ENCODE measurements at regions not wholly inside any gene's neighbourhood (a gene's known extent, or its start where the extent isn't known, plus 50 kb on each side); places are given as distances from the start of the nearest gene placed in this dataset.
"Not testable (repeated sequence)": the region's sequence is repeated elsewhere in the genome, so short reads cannot be mapped to it uniquely, and the experiment has no call there.

DNA sequence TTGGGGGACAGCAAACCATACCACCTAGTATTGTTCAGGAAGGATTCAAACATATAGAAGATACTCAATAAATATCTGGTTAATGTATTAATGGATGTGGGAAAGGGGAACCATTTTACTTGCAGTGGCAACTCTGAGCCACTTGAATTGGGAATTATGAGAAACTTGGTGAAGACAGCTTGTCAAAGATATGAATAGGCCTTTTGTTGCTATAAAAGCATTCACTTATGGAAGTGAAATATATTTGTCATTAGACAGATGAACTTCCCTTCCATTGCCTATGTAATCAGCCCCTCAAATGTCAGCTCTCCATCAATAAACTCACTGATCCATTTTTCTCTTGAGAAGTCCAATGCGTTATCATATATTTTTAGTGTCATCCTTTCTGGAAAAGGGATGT is 56.1 kb downstream of the GPR85 start:
- no peaks in the 10 kb centered on the region for H3K9me3 ChIP-seq
- H3K4me3 ChIP-seq: no peak overlapping the region
- no peak overlapping the region for H3K27ac ChIP-seq
- intact Hi-C loops (cut with DNase I; ENCODE audit: low total_unique reads): no loop called here
- TF ChIP-seq, protein P1, sequence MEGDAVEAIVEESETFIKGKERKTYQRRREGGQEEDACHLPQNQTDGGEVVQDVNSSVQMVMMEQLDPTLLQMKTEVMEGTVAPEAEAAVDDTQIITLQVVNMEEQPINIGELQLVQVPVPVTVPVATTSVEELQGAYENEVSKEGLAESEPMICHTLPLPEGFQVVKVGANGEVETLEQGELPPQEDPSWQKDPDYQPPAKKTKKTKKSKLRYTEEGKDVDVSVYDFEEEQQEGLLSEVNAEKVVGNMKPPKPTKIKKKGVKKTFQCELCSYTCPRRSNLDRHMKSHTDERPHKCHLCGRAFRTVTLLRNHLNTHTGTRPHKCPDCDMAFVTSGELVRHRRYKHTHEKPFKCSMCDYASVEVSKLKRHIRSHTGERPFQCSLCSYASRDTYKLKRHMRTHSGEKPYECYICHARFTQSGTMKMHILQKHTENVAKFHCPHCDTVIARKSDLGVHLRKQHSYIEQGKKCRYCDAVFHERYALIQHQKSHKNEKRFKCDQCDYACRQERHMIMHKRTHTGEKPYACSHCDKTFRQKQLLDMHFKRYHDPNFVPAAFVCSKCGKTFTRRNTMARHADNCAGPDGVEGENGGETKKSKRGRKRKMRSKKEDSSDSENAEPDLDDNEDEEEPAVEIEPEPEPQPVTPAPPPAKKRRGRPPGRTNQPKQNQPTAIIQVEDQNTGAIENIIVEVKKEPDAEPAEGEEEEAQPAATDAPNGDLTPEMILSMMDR (IDR thresholded peaks at IDR 0.05 in 8 of 11, conservative IDR thresholded peaks at IDR 0.05 in 3 of 11): no peak
- TF ChIP-seq POLR2AphosphoS5 (IDR thresholded peaks at IDR 0.05): no peak
- TF ChIP-seq POLR2A (IDR thresholded peaks at IDR 0.05): no peak
- DNase-seq: no peak
- no peaks in the 10 kb centered on the region for H3K27me3 ChIP-seq (replicated peaks in 1 of 7)
- WGBS, 5 donors: 84 to 98% (median 94%) methylated on average over 1 of the region's 1 CpG
- H3K36me3 ChIP-seq: no peaks in the 10 kb centered on the region
- no peaks in the 10 kb centered on the region for H3K4me1 ChIP-seq

DNA sequence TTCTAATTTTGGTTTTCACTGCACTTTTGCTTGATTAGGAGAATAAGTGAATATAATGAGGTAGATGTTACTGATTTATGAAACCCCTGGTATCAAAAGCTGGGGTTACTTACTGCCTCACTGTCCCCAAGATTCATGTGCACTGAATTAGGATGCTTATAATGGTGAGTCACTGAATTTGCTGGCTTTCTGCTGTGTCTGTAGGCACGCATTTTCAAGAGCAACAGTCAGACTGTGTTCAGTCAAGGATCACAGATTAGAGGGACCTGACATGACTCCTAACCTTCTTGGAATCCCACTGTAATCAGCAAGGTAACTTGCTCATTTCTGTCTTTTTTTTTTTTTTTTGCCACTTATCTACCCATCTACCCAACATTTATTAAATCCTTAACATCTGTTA is 59.7 kb downstream of the GPR85 start:
- no peak overlapping the region for H3K4me3 ChIP-seq
- no peaks in the 10 kb centered on the region for H3K36me3 ChIP-seq
- no peak for DNase-seq
- intact Hi-C loops (cut with DNase I; ENCODE audit: low total_unique reads): no loop called here
- peaks cover 0 to 9% (median 2%) of the 10 kb centered on the region in 8 donors for H3K9me3 ChIP-seq
- 67 to 88% (median 83%) methylated on average over 1 of the region's 1 CpG for WGBS, 5 donors
- H3K27ac ChIP-seq: no peak overlapping the region
- H3K27me3 ChIP-seq (replicated peaks in 1 of 7): no peaks in the 10 kb centered on the region
- no peak for TF ChIP-seq POLR2A (IDR thresholded peaks at IDR 0.05)
- no peak for TF ChIP-seq POLR2AphosphoS5 (IDR thresholded peaks at IDR 0.05)
- TF ChIP-seq, protein P1 (IDR thresholded peaks at IDR 0.05 in 8 of 11, conservative IDR thresholded peaks at IDR 0.05 in 3 of 11): no peak
- no peaks in the 10 kb centered on the region for H3K4me1 ChIP-seq

DNA sequence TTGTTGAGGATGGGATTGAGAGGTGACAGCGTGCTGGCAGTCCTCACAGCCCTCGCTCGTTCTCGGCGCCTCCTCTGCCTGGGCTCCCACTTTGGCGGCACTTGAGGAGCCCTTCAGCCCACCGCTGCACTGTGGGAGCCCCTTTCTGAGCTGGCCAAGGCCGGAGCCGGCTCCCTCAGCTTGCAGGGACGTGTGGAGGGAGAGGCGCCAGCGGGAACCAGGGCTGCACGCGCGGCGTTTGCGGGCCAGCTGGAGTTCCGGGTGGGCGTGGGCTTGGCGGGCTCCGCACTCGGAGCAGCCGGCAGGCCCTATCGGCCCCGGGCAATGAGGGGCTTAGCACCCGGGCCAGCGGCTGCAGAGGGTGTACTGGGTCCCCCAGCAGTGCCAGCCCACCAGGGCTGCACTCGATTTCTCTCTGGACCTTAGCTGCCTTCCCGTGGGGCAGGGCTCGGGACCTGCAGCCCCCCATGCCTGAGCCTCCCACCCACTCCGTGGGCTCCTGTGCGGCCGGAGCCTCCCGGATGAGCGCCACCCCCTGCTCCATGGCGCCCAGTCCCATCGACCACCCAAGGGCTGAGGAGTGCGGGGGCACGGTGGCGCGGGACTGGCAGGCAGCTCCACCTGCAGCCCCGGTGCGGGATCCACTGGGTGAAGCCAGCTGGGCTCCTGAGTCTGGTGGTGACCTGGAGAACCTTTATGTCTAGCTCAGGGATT is 69.3 kb downstream of the GPR85 start:
- intact Hi-C loops (cut with DNase I; ENCODE audit: low total_unique reads); H3K27ac ChIP-seq; H3K4me3 ChIP-seq; H3K27me3 ChIP-seq (replicated peaks in 1 of 7); H3K4me1 ChIP-seq; H3K36me3 ChIP-seq; DNase-seq: not testable (repeated sequence)
- 93 to 95% (median 95%) methylated on average over 16 to 43 of the region's 43 CpGs for WGBS, 5 donors
- H3K9me3 ChIP-seq: peaks cover 0 to 21% (median 4%) of the 10 kb centered on the region in 8 donors

DNA sequence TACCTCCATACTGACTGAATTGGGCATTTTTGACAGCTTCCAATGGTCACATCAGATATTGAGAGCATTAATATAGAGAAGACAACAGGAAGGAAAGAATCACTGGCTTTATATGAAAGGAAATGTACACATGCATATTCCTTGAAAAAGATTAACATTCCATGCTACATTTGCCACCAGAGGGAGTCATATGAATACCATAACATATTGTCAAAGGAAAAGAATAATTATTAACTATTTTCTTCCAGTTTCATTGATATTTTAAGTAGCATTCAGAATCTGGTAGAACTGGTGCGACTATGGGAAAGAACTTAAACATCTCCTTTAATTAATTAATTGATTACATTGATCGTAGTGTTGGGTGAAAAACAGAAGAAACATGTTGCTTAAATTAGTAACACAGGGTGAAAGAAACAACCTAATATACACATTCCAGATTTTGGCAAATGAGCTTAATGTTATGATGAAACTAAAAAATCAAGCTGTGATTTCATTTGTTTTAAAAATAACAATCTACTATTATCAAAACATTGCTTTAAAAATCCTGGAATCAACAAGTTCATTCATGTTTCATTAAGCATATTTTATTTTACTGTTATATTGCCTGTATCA is 71.5 kb downstream of the GPR85 start:
- Histone ChIP-seq H3K4me3 (no peak overlapping the region), H3K27ac (no peak overlapping the region), H3K36me3 (no peaks in the 10 kb centered on the region), H3K27me3 (replicated peaks in 1 of 7) (no peaks in the 10 kb centered on the region), H3K4me1 (no peaks in the 10 kb centered on the region), H3K9me3 (peaks cover 0 to 11% (median 2%) of the 10 kb centered on the region in 8 donors)
- intact Hi-C loops (cut with DNase I; ENCODE audit: low total_unique reads): no loop called here
- DNase-seq: no peak
- WGBS, 5 donors: 76 to 83% (median 79%) methylated on average over 2 of the region's 2 CpGs
- TF ChIP-seq POLR2A (IDR thresholded peaks at IDR 0.05) (no peak), POLR2AphosphoS5 (IDR thresholded peaks at IDR 0.05) (no peak)
- TF ChIP-seq, protein P1 (IDR thresholded peaks at IDR 0.05 in 8 of 11, conservative IDR thresholded peaks at IDR 0.05 in 3 of 11): peak in 6 of 11 experiments; percentile 20 to 45 (median 31)

Measured in spleen (tissue), 11 donors.